Parathyroid adenoma (tissue), 2 donors: ENCODE measurements at regions not wholly inside any gene's neighbourhood (a gene's known extent, or its start where the extent isn't known, plus 50 kb on each side); places are given as distances from the start of the nearest gene placed in this dataset.

ENCODE experiments used
- H2AFZ ChIP-seq: fragments of 300-600 bp; sonication (generic); one replicate; pipeline ENCODE4 v1.7.0; 2017; ENCODE audit warnings: antibody characterized with exemption, mild to moderate bottlenecking
- H3K27ac ChIP-seq: fragments of 300-600 bp; sonication (generic); one replicate; pipeline ENCODE4 v1.7.0; 2017
- H3K27me3 ChIP-seq: fragments of 300-600 bp; sonication (generic); one replicate; pipeline ENCODE4 v1.7.0; 2017; ENCODE audit warnings: low read length; ENCODE audit not compliant: control insufficient read depth, insufficient read depth
- H3K36me3 ChIP-seq: fragments of 300-600 bp; sonication (generic); one replicate; pipeline ENCODE4 v1.7.0; 2017; ENCODE audit warnings: low read length; ENCODE audit not compliant: control insufficient read depth, insufficient read depth
- H3K4me1 ChIP-seq: fragments of 300-600 bp; sonication (generic); one replicate; pipeline ENCODE4 v1.7.0; 2017; ENCODE audit warnings: control low read depth
- H3K4me2 ChIP-seq: fragments of 300-600 bp; sonication (generic); one replicate; pipeline ENCODE4 v1.7.0; 2017; ENCODE audit warnings: low read length
- H3K4me3 ChIP-seq: fragments of 300-600 bp; sonication (generic); one replicate; pipeline ENCODE4 v1.7.0; 2017; ENCODE audit warnings: low read depth, low read length
- H3K79me2 ChIP-seq: fragments of 300-600 bp; sonication (generic); one replicate; pipeline ENCODE4 v1.7.0; 2017; ENCODE audit warnings: control low read depth
- H3K9ac ChIP-seq: fragments of 300-600 bp; sonication (generic); one replicate; pipeline ENCODE4 v1.7.0; 2017; ENCODE audit warnings: mild to moderate bottlenecking
- H3K9me3 ChIP-seq: fragments of 300-600 bp; sonication (generic); one replicate; pipeline ENCODE4 v1.7.0; 2017; ENCODE audit warnings: low read length; ENCODE audit not compliant: control insufficient read depth
- CTCF ChIP-seq: fragments of 300-600 bp; sonication (generic); IDR thresholded peaks from one replicate; pipeline ENCODE4 v1.7.0; 2017; ENCODE audit warnings: antibody characterized with exemption, mild to moderate bottlenecking
- donor health status: primary hyperparathyroidism.

DNA sequence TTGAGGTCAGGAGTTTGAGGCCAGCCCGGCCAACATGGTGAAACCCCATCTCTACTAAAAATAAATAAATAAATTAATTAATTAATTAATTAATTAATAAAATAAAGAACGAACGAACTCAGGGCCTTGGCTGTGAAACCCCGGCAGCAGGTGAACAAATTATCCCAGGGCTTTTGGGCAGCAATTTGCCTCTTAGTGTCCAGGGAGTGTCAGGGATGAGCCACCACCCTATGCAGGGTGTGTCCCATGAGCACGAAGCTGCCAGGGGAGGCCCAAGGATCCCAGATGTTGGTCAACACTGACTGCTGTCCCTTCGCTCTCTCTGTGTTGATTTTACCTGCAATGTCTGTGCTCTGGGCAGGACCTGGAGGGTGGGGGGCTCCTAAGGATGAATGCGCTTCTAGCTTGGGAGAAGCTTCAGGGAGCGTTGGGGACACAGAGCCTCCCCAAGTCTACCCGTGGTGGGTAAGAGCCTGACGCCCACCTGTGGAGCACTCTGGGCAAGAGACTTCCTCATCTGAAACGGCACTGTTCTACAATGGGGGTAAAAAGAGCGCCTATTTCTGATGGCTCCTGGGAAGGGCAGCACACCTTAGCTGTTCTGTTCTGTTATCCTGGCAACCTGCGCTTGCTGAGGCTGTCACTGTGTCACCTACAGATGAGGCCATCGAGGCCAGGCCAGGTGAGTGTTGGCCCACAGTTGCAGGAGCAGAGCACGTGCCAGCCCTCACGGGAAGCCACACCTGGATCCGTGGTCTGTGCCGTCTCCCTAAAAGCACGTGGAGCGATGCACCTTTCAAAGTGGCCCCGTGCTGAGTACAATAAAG, 125.5 kb upstream of the CDH4 start:
- no peaks in the 10 kb centered on the region for H3K9me3 ChIP-seq
- no peak overlapping the region for H2AFZ ChIP-seq
- no peaks in the 10 kb centered on the region for H3K4me1 ChIP-seq
- TF ChIP-seq CTCF = no peak
- H3K27me3 ChIP-seq = no peaks in the 10 kb centered on the region
- no peak overlapping the region for H3K27ac ChIP-seq
- H3K9ac ChIP-seq = no peak overlapping the region
- no peaks in the 10 kb centered on the region for H3K79me2 ChIP-seq
- no peak overlapping the region for H3K4me2 ChIP-seq
- no peaks in the 10 kb centered on the region for H3K36me3 ChIP-seq
- H3K4me3 ChIP-seq = no peak overlapping the region

DNA sequence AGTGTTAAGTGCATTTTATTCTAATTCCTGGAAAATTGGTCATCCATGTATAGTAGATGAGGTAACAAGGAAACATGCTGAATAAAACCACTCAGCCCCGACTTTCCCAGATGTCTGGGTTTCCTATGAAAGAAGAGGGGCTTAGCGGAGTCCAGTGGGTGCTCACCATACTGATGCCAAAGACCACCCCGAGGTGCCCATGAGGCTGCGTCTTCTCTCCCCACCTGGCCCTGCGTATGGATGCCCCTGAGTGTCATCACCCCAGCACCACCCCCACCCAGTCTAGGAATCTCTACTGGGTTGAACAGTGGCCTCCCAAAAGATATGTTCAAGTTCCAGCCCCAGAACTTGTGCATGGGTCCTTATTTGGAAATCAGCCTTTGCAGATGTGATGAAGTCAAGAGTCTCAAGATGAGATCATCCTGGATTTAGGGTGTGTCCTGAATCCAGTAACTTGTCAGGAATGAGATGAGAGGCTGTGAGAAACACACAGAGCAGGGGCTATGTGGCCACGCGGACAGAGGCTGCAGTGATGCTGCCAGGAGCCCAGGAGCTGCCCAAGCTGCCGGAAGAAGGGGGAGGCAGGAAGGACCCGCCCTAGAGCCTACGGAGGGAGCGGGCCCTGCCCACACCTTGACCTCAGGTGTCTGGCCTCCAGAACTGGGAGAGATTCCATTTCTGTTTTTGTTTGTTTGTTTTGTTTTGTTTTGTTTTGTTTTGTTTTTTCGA, 124.6 kb upstream of the CDH4 start:
- Histone ChIP-seq H3K27ac (no peak overlapping the region), H3K4me3 (no peak overlapping the region), H3K9me3 (no peaks in the 10 kb centered on the region), H3K36me3 (no peaks in the 10 kb centered on the region), H3K27me3 (no peaks in the 10 kb centered on the region), H3K9ac (no peak overlapping the region), H3K79me2 (no peaks in the 10 kb centered on the region), H3K4me1 (no peaks in the 10 kb centered on the region), H3K4me2 (no peak overlapping the region), H2AFZ (no peak overlapping the region)
- TF ChIP-seq CTCF = no peak

DNA sequence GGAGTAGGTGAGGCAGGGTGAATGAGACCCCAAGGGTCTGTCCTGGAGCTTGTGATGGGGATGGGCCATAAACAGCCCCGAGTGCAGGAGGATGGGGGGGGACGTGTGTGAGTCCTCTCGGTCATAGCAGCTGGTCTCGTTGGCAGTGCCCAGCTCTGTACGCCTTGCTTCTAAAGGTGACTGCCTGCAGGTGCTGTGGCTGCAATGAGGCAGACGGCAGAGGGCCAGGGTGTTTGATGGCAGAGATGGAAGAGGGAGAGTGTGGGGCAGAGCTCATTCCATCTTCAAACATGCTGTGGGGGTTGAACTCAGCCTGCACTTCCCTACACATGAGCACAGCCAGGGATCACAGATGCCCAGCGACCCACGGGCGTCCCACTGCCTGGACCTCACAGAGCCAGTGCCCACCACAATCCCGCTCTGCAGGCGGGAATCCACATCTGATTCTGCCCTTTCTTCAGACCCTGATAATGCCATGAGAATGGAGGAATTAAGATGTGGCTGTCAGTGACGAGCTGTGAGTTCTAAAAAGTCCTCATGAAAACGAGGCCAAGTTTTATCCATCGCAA, 123.3 kb upstream of the CDH4 start:
- Histone ChIP-seq H3K79me2 (no peaks in the 10 kb centered on the region), H3K4me1 (no peaks in the 10 kb centered on the region), H3K4me2 (no peak overlapping the region), H2AFZ (no peak overlapping the region), H3K36me3 (no peaks in the 10 kb centered on the region), H3K27ac (no peak overlapping the region), H3K4me3 (no peak overlapping the region), H3K9me3 (no peaks in the 10 kb centered on the region), H3K27me3 (no peaks in the 10 kb centered on the region), H3K9ac (no peak overlapping the region)
- TF ChIP-seq CTCF = no peak

- Histone ChIP-seq H3K9me3 (no peaks in the 10 kb centered on the region), H3K79me2 (no peaks in the 10 kb centered on the region), H2AFZ (no peak overlapping the region), H3K27me3 (no peaks in the 10 kb centered on the region), H3K9ac (no peak overlapping the region), H3K4me3 (no peak overlapping the region), H3K4me2 (no peak overlapping the region), H3K27ac (no peak overlapping the region), H3K4me1 (no peaks in the 10 kb centered on the region), H3K36me3 (no peaks in the 10 kb centered on the region)
- no peak for TF ChIP-seq CTCF
Measured at GRCh38 chr20:61129311-61129710, 122.8 kb upstream of the CDH4 start.
